ENCODE measurements at regions not wholly inside any gene's neighbourhood (a gene's known extent, or its start where the extent isn't known, plus 50 kb on each side); places are given as distances from the start of the nearest gene placed in this dataset.

- no peak for DNase-seq
These were observed 734.4 kb downstream of the MAFB start for GRCh38 chr20:39954621-39955020.

GRCh38 chr20:39946931-39947330, 742.1 kb downstream of the MAFB start:
- no peak for DNase-seq

- no peak for DNase-seq
These were observed 742.8 kb downstream of the MAFB start for GRCh38 chr20:39946053-39946810.

- DNase-seq = no peak
These were observed 744.2 kb downstream of the MAFB start for GRCh38 chr20:39944861-39945260.

- DNase-seq = no peak
These were observed 745.7 kb downstream of the MAFB start for GRCh38 chr20:39943336-39943735.

- DNase-seq = no peak
These were observed 747.8 kb downstream of the MAFB start for GRCh38 chr20:39941245-39941644.

- DNase-seq = no peak
These were observed 749.7 kb downstream of the MAFB start for GRCh38 chr20:39939241-39939865.

- DNase-seq = no peak
These were observed 752.6 kb downstream of the MAFB start for GRCh38 chr20:39936401-39936800.

GRCh38 chr20:39935901-39936300, 753.1 kb downstream of the MAFB start:
- DNase-seq = no peak

GRCh38 chr20:39916236-39916765, 772.7 kb downstream of the MAFB start:
- DNase-seq = no peak

- DNase-seq = no peak
These were observed 775.8 kb downstream of the MAFB start for GRCh38 chr20:39913274-39913673.

GRCh38 chr20:39911497-39911896, 777.5 kb downstream of the MAFB start:
- no peak for DNase-seq

GRCh38 chr20:39910536-39910935, 778.5 kb downstream of the MAFB start:
- DNase-seq = no peak

- no peak for DNase-seq
These were observed 779.6 kb downstream of the MAFB start for GRCh38 chr20:39909447-39909846.

- no peak for DNase-seq
These were observed 784.4 kb downstream of the MAFB start for GRCh38 chr20:39904476-39905112.

- no peak for DNase-seq
These were observed 785.1 kb downstream of the MAFB start for GRCh38 chr20:39903806-39904465.

- DNase-seq = no peak
These were observed 789.2 kb downstream of the MAFB start for GRCh38 chr20:39899881-39900280.

- DNase-seq = no peak
These were observed 790.6 kb downstream of the MAFB start for GRCh38 chr20:39898467-39898852.

- no peak for DNase-seq
These were observed 791.1 kb downstream of the MAFB start for GRCh38 chr20:39897781-39898466.

- DNase-seq = no peak
These were observed 792.0 kb downstream of the MAFB start for GRCh38 chr20:39897058-39897457.

- no peak for DNase-seq
These were observed 795.0 kb downstream of the MAFB start for GRCh38 chr20:39894067-39894466.

GRCh38 chr20:39893003-39893685, 795.9 kb downstream of the MAFB start:
- DNase-seq = no peak
